ENCODE measurements at regions not wholly inside any gene's neighbourhood (a gene's known extent, or its start where the extent isn't known, plus 50 kb on each side); places are given as distances from the start of the nearest gene placed in this dataset.

DNA sequence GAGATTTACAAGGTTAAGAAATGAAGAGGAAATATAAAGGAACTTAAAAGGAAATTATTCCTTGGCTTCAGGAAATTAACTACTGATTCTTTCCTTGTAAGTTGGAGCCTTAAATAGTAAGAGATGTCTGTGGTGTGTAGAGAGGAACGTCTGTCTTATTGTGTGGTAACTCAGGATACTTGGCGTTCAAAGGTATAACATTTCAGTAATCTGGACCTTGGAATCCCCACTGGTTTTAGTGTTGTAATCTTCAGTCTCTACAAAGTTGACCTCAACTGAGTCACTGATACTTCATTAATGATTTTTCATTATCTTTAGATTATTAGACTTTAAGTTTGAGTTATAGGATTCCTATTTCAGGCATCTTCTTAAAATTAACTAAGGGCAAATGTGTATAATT lies 79.1 kb upstream of the LSM6 start:
- no peak overlapping the region for H2AFZ ChIP-seq (ENCODE audit: low read length)
- no peak overlapping the region for H3K27ac ChIP-seq (ENCODE audit: low read depth, low read length)
- no peak overlapping the region for H4K8ac ChIP-seq (ENCODE audit: extremely low read depth, insufficient read depth, low read length)
- CTCF ChIA-PET (ENCODE audit: partially characterized antibody), result interaction anchor here (1.4 to 4.2 kb wide), 9 partner anchors 10 to 148 kb away, joined by 3 to 68 read pairs (median 6); no protein-coding TSS in a partner anchor
- no peak overlapping the region for H3K4me2 ChIP-seq (ENCODE audit: insufficient read depth in 1 of 2, low read depth in 2 of 2, low read length in 2 of 2)
- no peaks in the 10 kb centered on the region for H3K9me3 ChIP-seq (ENCODE audit: insufficient read depth in 2 of 2, low read depth in 1 of 2, low read length in 1 of 2)
- no peaks in the 10 kb centered on the region for H3K79me2 ChIP-seq (ENCODE audit: control insufficient read depth in 1 of 2, insufficient read depth in 2 of 2, low read length in 2 of 2)
- no peak overlapping the region for H4K91ac ChIP-seq (replicated peaks; ENCODE audit: insufficient read length, low read length)
- H3K56ac ChIP-seq (replicated peaks; ENCODE audit: insufficient read length, low read depth, low read length), result no peak overlapping the region
- no peak overlapping the region for H2BK15ac ChIP-seq (ENCODE audit: low read length)
- no peaks in the 10 kb centered on the region for H3K23me2 ChIP-seq (ENCODE audit: low read depth, low read length)
- no peak overlapping the region for H3K9ac ChIP-seq (replicated peaks in 1 of 4; ENCODE audit: extremely low read depth in 1 of 4, low read depth in 3 of 4, low read length in 3 of 4)
- DNase-seq (ENCODE audit: low read depth in 1 of 2, low spot score in 2 of 2) (no peak), FAIRE-seq (no peak)
- no peak overlapping the region for H3K4ac ChIP-seq (replicated peaks; ENCODE audit: insufficient read length, low read depth, low read length)
- no peaks in the 10 kb centered on the region for H3K36me3 ChIP-seq (ENCODE audit: control insufficient read depth in 2 of 4, insufficient read depth in 4 of 4, low read length in 3 of 4)
- POLR2A ChIA-PET (ENCODE audit: partially characterized antibody), result no interaction called here
- no peak overlapping the region for H2BK12ac ChIP-seq (ENCODE audit: low read depth, low read length)
- H4K20me1 ChIP-seq (replicated peaks in 1 of 2; ENCODE audit: control insufficient read depth in 1 of 2, insufficient read depth in 2 of 2, low read length in 2 of 2), result no peaks in the 10 kb centered on the region
- no peak overlapping the region for H3K4me3 ChIP-seq (ENCODE audit: extremely low read depth in 1 of 4, insufficient read depth in 2 of 4, low read depth in 3 of 4, low read length in 4 of 4)
- no peak overlapping the region for H4K5ac ChIP-seq (ENCODE audit: insufficient read length, low read depth, low read length)
- no peak for TF ChIP-seq TAF7 (optimal IDR thresholded peaks at IDR 0.05; ENCODE audit: borderline replicate concordance, low read depth, low read length)
- TF ChIP-seq PHF8 (conservative IDR thresholded peaks at IDR 0.05; ENCODE audit: low read depth, low read length), result no peak
- TF ChIP-seq TAF1 (IDR thresholded peaks at IDR 0.05; ENCODE audit: low read depth, low read length), result no peak
- no peak for TF ChIP-seq HDAC6 (IDR thresholded peaks at IDR 0.05; ENCODE audit: low read depth, low read length)
- no peak overlapping the region for H2BK5ac ChIP-seq (ENCODE audit: low read depth, low read length)
- WGBS, 2 experiments (ENCODE audit: extremely low coverage in 1 of 2, insufficient coverage in 1 of 2, insufficient read length in 1 of 2, insufficient replicate concordance in 2 of 2, low coverage in 1 of 2, low lambda C conversion rate in 2 of 2, missing lambda C conversion rate in 1 of 2), result 98% methylated on average over 2 of the region's 2 CpGs; no CpG with 5 or more reads in 1 of the 2 experiments
- H2BK120ac ChIP-seq (replicated peaks; ENCODE audit: low read depth, low read length), result no peak overlapping the region
- no peak overlapping the region for H3K14ac ChIP-seq (ENCODE audit: insufficient read length)
- H3K4me1 ChIP-seq (replicated peaks in 1 of 4; ENCODE audit: control insufficient read depth in 3 of 4, insufficient read depth in 4 of 4, low read length in 3 of 4), result no peaks in the 10 kb centered on the region
- no peak overlapping the region for H2BK20ac ChIP-seq (ENCODE audit: low read length)
- no peaks in the 10 kb centered on the region for H3K79me1 ChIP-seq (ENCODE audit: low read depth, low read length)
- H3K23ac ChIP-seq (ENCODE audit: insufficient read length), result no peak overlapping the region
- H2AK5ac ChIP-seq (ENCODE audit: low read depth, low read length), result no peak overlapping the region
- no peak overlapping the region for H3K18ac ChIP-seq (ENCODE audit: extremely low read depth, low read length)
- H3K27me3 ChIP-seq (replicated peaks in 1 of 4; ENCODE audit: control insufficient read depth in 3 of 4, extremely low read depth in 1 of 4, insufficient read depth in 3 of 4, low read length in 3 of 4), result no peaks in the 10 kb centered on the region

Measured in H1 (cell line).